ENCODE measurements at regions not wholly inside any gene's neighbourhood (a gene's known extent, or its start where the extent isn't known, plus 50 kb on each side); places are given as distances from the start of the nearest gene placed in this dataset.
"Not testable (repeated sequence)": the region's sequence is repeated elsewhere in the genome, so short reads cannot be mapped to it uniquely, and the experiment has no call there.

- H3K4me1 Mint-ChIP-seq, H3K27me3 Mint-ChIP-seq, H3K27ac Mint-ChIP-seq, H3K4me3 Mint-ChIP-seq, DNase-seq, H3K9me3 Mint-ChIP-seq: not testable (repeated sequence)
- peak; percentile 52 for ATAC-seq
Observed at GRCh38 chr14:106482213-106482612, 955.8 kb downstream of the TMEM121 start.

- Mint-ChIP-seq H3K4me3 (no peak overlapping the region), H3K9me3 (no peaks in the 10 kb centered on the region), H3K27me3 (no peaks in the 10 kb centered on the region), H3K4me1 (peaks cover 15% of the 10 kb centered on the region), H3K27ac (no peak overlapping the region)
- no peak for DNase-seq
- ATAC-seq: no peak
Observed at GRCh38 chr14:106487600-106487999, 961.2 kb downstream of the TMEM121 start.

- DNase-seq (no peak), ATAC-seq (no peak)
- Mint-ChIP-seq H3K9me3 (no peaks in the 10 kb centered on the region), H3K4me1 (peaks cover 15% of the 10 kb centered on the region), H3K4me3 (no peak overlapping the region), H3K27me3 (no peaks in the 10 kb centered on the region), H3K27ac (no peak overlapping the region)
Observed at GRCh38 chr14:106488291-106488690, 961.9 kb downstream of the TMEM121 start.

GRCh38 chr14:106489112-106489881 is 962.9 kb downstream of the TMEM121 start:
- Mint-ChIP-seq H3K9me3 (no peaks in the 10 kb centered on the region), H3K27me3 (no peaks in the 10 kb centered on the region), H3K4me1 (peaks cover 20% of the 10 kb centered on the region), H3K27ac (peak overlapping the region in 1 of 2 donors; percentile 77), H3K4me3 (peak overlapping the region; percentile 15 to 27)
- peak; percentile 96 for ATAC-seq
- peak in 1 of 2 donors; percentile 61 for DNase-seq

- H3K4me1 Mint-ChIP-seq: peaks cover 22% of the 10 kb centered on the region
- no peak overlapping the region for H3K4me3 Mint-ChIP-seq
- no peak overlapping the region for H3K27ac Mint-ChIP-seq
- ATAC-seq (no peak), DNase-seq (no peak)
- H3K9me3 Mint-ChIP-seq: no peaks in the 10 kb centered on the region
- no peaks in the 10 kb centered on the region for H3K27me3 Mint-ChIP-seq
Observed at GRCh38 chr14:106490442-106490841, 964.1 kb downstream of the TMEM121 start.

GRCh38 chr14:106491851-106492250 is 965.5 kb downstream of the TMEM121 start:
- DNase-seq (no peak), ATAC-seq (no peak)
- no peak overlapping the region for H3K27ac Mint-ChIP-seq
- H3K27me3 Mint-ChIP-seq: no peaks in the 10 kb centered on the region
- H3K4me1 Mint-ChIP-seq: peaks cover 22% of the 10 kb centered on the region
- no peaks in the 10 kb centered on the region for H3K9me3 Mint-ChIP-seq
- H3K4me3 Mint-ChIP-seq: no peak overlapping the region

GRCh38 chr14:106493962-106494823 is 967.8 kb downstream of the TMEM121 start:
- Mint-ChIP-seq H3K27ac (peak overlapping the region in 1 of 2 donors; percentile 87), H3K4me3 (peak overlapping the region; percentile 61 to 67), H3K4me1 (peaks cover 14% of the 10 kb centered on the region), H3K27me3 (no peaks in the 10 kb centered on the region), H3K9me3 (no peaks in the 10 kb centered on the region)
- DNase-seq (no peak), ATAC-seq (no peak)

GRCh38 chr14:106500571-106500970 is 974.2 kb downstream of the TMEM121 start:
- DNase-seq (no peak), ATAC-seq (no peak)
- H3K4me3 Mint-ChIP-seq: no peak overlapping the region
- H3K4me1 Mint-ChIP-seq: peaks cover 16% of the 10 kb centered on the region
- no peaks in the 10 kb centered on the region for H3K9me3 Mint-ChIP-seq
- no peaks in the 10 kb centered on the region for H3K27me3 Mint-ChIP-seq
- no peak overlapping the region for H3K27ac Mint-ChIP-seq

- H3K4me3 Mint-ChIP-seq: no peak overlapping the region
- H3K27ac Mint-ChIP-seq: no peak overlapping the region
- peaks cover 28% of the 10 kb centered on the region for H3K4me1 Mint-ChIP-seq
- ATAC-seq (no peak), DNase-seq (no peak)
- no peaks in the 10 kb centered on the region for H3K9me3 Mint-ChIP-seq
- H3K27me3 Mint-ChIP-seq: no peaks in the 10 kb centered on the region
Observed at GRCh38 chr14:106501898-106502297, 975.5 kb downstream of the TMEM121 start.

GRCh38 chr14:106505366-106505765 is 979.0 kb downstream of the TMEM121 start:
- Mint-ChIP-seq H3K4me1 (peaks cover 58% of the 10 kb centered on the region), H3K4me3 (no peak overlapping the region), H3K9me3 (no peaks in the 10 kb centered on the region), H3K27ac (no peak overlapping the region), H3K27me3 (no peaks in the 10 kb centered on the region)
- ATAC-seq (no peak), DNase-seq (no peak)

- ATAC-seq (peak; percentile 84), DNase-seq (peak; percentile 39 to 65)
- Mint-ChIP-seq H3K27ac (peak overlapping the region in 1 of 2 donors; percentile 17), H3K27me3 (no peaks in the 10 kb centered on the region), H3K9me3 (no peaks in the 10 kb centered on the region), H3K4me1 (peaks cover 73% of the 10 kb centered on the region), H3K4me3 (peak overlapping the region; percentile 30 to 77)
Observed at GRCh38 chr14:106506881-106507305, 980.5 kb downstream of the TMEM121 start.

- Mint-ChIP-seq H3K27me3 (no peaks in the 10 kb centered on the region), H3K27ac (peak overlapping the region in 1 of 2 donors; percentile 55), H3K4me3 (peak overlapping the region; percentile 43 to 77), H3K4me1 (peaks cover 73% of the 10 kb centered on the region), H3K9me3 (no peaks in the 10 kb centered on the region)
- ATAC-seq (peak; percentile 83), DNase-seq (peak in 1 of 2 donors; percentile 48)
Observed at GRCh38 chr14:106507354-106507753, 981.0 kb downstream of the TMEM121 start.

- Mint-ChIP-seq H3K4me1 (peaks cover 80% of the 10 kb centered on the region), H3K27ac (no peak overlapping the region), H3K4me3 (no peak overlapping the region), H3K27me3 (no peaks in the 10 kb centered on the region), H3K9me3 (no peaks in the 10 kb centered on the region)
- DNase-seq (no peak), ATAC-seq (no peak)
Observed at GRCh38 chr14:106508216-106508615, 981.8 kb downstream of the TMEM121 start.

- Mint-ChIP-seq H3K9me3 (no peaks in the 10 kb centered on the region), H3K4me3 (no peak overlapping the region), H3K4me1 (peaks cover 86% of the 10 kb centered on the region), H3K27ac (no peak overlapping the region), H3K27me3 (no peaks in the 10 kb centered on the region)
- no peak for DNase-seq
- ATAC-seq: no peak
Observed at GRCh38 chr14:106509176-106509575, 982.8 kb downstream of the TMEM121 start.

- Mint-ChIP-seq H3K4me3 (no peak overlapping the region), H3K9me3 (no peaks in the 10 kb centered on the region), H3K27ac (no peak overlapping the region), H3K4me1 (peaks cover 84% of the 10 kb centered on the region), H3K27me3 (no peaks in the 10 kb centered on the region)
- DNase-seq (no peak), ATAC-seq (no peak)
Observed at GRCh38 chr14:106509807-106510206, 983.4 kb downstream of the TMEM121 start.

All from stimulated activated naive CD8-positive, alpha-beta T cell treated with anti-CD3 and anti-CD28 coated beads, Interleukin-15, amount 100 ng/mL, for 72 hours (primary cell).